ENCODE measurements at regions not wholly inside any gene's neighbourhood (a gene's known extent, or its start where the extent isn't known, plus 50 kb on each side); places are given as distances from the start of the nearest gene placed in this dataset.

- no peak for DNase-seq
Measured at GRCh38 chr11:115931548-115932083, 427.4 kb upstream of the CADM1 start.

DNA sequence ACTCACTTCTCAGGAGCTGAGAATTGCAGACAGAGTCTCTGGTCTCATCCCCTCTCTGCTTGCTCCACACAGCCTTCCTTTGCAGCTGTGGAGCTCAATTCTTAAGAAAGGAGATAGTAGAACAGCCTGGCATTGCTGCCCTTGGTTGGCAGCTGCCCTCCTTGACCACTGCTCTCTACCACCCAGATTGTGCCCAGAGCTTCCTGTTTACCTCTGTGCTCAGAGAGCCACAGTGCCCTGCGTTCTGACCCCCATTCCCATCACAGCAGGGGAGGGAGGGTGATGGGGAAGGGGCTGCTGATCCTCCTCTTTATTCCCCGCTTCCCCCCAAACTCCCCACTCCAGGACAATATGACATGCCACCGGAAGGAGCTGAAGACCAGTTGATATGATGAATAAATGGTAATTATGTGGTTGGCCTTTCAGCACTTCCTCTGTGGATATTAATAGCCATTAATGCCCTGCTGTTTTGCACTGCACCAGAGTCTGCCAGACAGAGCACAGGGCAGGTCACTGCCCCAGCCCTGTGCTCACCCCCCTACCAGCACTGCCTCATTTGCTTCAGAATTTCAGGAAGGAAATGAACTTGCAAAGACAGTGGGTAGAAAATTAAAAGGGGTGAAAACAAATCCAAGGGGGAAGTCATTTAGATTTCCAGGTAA is 426.8 kb upstream of the CADM1 start:
- no peak for DNase-seq

DNA sequence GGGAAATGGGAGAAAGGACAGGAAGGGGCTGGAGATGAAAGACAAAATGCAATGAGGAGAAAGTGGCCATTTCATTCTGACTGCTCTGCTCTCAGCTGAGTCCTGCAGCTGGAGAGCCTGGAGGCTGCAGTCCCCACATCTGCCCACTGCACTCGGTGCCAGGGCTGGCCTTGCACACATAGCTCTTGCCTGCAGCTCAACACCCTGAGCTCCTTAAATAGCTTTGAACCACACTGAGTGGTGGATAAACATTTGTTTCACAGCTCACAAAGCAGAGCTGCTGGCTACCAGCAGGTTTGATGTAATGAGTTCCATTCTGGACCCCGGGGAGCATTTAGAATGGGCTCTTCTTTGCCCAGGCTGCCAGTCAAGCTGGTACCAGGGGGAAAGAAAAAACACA is 426.1 kb upstream of the CADM1 start:
- no peak for DNase-seq

GRCh38 chr11:115929618-115930129 is 425.5 kb upstream of the CADM1 start:
- no peak for DNase-seq

GRCh38 chr11:115928811-115929210 is 424.6 kb upstream of the CADM1 start:
- DNase-seq = no peak

GRCh38 chr11:115927823-115928329 is 423.7 kb upstream of the CADM1 start:
- no peak for DNase-seq

DNA sequence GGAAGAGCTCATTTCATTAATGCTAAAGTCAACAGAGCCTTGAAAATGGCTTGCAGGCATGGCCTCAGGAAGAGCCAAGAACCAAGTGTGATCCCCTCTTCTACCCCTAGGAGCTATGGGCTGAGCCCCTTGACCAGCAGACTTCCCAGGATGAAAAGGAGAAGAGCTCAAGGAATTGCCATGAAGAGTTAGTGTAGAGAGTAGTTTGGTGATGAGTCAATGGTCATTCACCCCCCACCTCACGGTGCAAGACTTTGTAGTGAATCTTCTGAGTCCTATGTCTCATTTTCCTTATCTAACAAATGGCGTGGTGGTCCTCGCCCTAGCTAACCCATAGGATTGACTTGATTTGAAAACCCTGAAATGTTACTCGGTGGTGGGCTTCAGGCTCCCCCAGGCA is 422.4 kb upstream of the CADM1 start:
- no peak for DNase-seq

GRCh38 chr11:115926138-115926537 is 421.9 kb upstream of the CADM1 start:
- DNase-seq = no peak

DNA sequence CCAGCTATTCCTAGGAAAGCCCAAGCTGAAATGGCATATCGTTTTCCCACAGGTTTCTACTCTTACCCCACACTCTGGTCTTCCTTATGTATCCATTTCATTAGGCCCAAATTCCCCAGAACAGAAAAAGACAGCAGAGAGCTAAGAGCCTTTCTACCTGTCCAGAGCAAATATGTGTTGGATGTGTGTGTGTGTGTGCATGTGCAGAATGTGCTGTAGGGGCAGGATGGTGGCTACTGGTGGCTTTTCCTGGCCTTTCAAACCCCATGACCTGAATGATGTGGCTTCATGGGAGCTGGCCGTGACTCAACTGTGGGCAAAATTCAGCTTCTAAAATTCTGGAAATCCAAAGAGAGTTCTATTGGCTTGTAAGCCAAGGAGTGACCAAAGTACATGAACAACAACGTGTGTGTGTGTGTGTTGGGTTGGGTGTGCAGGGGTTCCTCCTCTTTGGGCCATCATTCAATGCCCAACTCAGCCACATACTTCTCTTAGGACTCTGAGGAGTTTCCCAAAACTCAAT is 421.4 kb upstream of the CADM1 start:
- no peak for DNase-seq

DNA sequence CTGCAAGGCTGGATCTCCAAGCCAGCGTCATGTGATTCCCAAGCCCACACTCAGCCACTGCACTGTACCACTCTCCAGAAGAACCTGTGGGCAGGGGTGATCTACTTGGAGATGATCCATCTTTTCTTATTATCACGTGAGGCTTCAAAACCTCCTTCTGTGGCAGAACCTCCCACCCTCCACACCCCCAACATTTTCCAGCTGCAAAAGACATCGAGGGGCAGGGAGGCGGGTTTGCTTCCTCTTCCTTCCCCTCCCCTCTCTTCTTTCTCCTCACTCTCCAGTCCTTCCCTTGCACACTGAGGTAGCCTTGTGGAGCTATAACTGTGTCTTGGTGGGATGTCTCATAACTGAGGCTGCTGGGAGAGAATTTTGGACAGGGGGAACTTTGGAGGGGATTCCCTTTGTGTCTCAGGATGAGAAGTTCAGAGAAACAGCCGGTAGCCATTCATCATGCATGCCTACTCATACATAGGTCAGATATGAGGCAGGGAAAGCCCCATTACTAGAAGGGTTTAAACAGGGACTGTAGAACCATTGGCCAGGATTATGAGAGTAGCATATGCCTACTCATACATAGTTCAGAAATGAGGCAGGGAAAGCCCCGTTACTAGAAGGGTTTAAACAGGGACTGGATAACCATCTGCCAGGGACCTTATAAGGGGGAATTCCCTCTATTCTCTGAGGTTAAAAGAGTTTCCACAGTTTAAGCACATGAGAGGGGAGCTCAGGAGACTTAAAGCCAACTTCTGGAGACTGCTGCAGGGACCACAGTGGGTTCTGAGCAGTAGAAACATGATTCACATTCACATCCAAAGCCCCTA is 420.7 kb upstream of the CADM1 start:
- DNase-seq = no peak

GRCh38 chr11:115922876-115923275 is 418.7 kb upstream of the CADM1 start:
- DNase-seq = no peak

DNA sequence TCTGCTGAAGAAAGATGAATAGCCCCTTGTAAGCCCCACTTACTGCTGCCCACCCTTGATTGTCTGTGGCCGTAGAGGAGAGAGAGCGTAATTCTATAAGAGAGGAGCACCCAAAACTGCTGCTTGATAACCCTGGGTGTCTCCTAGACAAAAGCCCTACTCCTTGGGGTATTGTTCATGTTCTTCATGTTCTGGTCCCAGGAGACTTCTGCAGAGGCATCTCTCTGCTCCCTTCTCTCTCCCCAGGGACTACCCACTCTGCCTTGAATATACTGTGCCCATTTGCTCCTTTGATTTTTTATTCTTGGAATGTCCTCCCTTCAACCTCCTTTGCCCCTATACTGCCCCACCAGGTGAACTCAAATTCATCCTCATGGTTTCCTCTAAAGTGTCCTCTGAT is 417.8 kb upstream of the CADM1 start:
- no peak for DNase-seq

GRCh38 chr11:115921540-115921939 is 417.3 kb upstream of the CADM1 start:
- DNase-seq = no peak

DNA sequence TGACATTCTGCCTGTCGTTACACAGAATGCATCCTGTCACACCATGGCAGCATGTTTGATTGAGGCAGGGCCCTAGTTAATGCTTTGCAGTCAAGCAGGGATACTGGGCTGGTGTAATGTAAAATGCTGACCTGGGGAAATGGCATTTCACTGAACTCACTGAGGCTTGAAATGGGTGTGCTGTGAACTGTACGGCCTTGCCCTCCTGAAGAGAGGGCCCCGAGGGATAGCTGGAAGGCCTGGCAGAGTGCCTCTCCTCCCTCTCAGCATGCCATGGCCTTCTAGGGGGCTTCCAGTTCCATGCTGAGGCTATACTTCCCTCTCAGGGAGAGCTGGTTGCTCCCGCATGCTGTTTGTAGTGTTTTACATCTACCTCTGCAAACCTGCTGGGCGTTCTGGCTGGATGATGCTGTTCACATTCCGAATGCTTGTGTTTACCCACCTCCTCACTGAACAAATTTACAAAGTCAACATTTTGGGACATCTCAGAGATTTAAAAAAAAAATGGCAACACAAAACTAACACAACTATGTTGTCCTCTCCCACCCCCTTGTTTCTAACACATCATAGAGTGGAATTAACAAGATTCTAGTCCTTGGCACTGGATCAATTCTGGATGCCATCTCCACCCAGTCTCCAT is 416.7 kb upstream of the CADM1 start:
- no peak for DNase-seq

DNA sequence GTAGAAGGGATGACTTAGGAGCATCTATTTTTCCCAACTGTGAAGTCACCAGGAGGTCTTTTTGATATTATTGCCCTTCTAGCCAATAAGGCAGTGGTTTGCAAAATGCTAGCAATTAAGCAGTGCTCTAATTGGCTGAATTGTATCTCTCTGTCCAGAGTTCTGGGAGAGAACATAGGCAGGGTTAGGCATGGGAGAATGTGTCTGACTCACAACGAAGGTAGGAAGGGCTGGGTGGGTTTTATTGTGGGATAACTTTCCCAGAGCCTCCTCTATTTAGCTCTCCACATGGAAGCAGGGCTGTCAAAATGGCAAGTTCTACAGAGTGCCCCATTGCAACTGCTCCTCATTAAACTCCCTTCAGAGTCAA is 415.9 kb upstream of the CADM1 start:
- DNase-seq = no peak

DNA sequence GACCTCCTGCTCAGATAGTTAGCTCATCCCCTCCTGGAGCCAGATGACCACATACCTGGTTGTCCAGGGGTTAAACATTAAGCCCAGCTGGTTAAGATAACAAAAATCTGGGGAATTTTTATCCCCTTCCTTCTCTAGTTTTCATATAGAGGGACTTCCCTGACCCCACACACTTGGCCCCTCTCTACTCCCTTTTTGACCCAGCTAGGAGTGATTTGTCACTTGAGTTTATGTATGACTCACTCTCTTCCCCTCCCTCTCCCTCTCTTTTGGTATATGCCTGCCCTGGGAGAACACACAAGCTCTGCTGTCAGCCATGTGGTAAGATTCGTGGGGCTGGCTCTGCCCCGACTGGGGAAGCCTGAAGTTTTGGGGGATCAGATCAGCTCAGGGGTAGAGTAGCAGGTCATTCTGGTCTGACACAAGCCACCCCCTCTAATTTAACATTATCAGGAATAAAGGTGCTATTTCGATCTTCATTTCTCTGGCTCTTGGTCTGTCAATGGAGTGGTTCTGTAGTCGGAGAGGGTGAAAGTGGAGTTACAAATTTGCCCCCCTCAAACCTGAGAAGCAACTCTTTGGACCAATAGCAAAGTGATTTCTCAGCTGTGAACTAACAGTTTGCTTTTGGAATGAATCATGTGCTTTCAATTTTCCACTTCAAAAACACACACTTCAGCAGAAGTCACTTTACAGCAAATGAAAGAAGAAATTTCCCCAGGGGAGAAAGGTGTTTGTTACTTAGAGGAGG is 415.3 kb upstream of the CADM1 start:
- DNase-seq = no peak

DNA sequence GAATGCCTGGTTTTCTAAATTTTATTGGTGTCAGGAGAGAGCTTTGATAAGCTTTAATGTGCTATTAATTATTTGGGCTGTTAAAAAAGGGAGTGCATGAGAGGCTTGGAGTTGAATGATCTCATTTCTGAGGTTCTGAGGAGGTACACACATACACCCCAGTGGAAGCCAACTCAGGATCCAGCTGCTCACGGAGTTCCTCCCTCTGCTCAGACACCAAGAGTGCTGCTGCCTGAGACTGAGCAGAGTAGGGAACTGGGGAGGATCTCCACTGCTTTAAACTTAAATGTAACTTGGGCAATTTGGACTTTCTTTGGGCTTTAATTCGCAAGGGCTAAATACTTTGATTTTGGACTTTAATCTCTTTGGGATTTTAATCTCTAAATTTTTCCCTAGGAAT is 414.4 kb upstream of the CADM1 start:
- DNase-seq = no peak

DNA sequence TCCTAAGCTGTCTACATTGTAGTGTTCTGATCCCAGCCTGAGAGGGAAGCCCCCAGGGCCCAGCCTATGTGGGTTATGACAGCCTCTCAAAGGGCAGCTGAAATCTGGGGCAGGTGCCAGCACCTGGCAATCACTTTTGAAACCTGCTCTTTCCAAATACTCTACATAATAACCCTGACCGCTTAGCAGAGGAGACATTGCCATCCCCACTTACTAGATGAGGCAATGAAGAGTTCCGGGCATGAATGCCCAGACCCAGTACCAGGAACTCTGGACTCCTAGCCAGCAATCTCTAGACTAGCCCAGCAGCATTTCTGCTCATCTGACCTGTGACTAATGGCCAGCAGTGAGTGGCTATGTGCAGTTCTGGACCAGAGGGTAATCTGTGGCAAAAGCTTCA is 412.4 kb upstream of the CADM1 start:
- no peak for DNase-seq

- DNase-seq = no peak
Measured at GRCh38 chr11:115912484-115912945, 408.3 kb upstream of the CADM1 start.

DNA sequence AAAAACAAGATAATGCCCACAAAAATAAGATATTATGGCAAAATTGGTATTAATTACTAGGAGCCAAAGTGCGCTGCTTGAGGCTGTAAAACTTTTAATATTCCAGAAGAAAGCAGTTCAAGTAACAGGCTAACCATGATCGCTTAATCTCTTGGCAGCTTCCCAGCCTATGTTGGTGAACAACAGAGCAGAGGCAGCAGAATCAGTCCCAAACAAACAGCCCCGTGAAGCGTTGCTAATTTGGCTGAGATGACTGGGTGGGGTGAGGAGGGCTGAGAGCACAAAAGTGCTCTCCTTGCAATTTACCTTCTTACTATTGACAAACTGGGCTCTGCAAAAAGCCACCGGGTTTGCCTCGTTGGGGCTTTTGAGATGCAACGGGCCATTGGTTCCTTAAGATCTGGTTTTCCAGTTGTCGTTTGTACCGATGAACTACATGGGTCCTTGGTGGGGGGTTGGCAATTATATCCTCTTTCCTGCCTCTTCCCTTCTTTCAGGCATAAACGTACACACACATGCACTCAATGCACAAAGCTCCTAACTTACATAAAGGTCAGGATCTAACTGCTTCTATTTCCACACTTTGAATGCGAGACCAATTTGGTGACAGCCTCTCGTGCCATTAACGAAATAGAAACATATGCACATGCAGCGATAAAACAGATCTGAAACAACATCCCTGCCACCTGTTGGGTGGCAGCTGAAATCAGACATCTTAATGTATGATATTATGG is 407.6 kb upstream of the CADM1 start:
- DNase-seq = no peak

DNA sequence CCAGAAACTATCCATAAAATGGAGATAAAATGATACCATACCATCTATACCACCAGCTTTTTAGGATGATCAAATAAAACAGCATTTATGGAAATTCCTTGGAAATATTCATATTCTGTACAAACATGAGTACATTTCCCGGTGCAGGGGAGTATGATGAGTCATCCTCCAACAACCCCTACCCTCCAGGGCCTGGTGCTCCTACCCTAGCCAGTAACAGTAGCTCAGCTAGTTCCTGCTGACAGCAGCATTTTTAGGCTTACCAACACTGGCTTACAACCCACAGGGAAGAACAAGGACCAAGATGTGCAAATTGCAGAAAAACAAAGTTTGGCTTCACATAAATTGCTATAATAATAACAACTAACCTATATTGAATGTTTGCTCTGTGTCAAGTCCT is 406.2 kb upstream of the CADM1 start:
- DNase-seq = no peak

GRCh38 chr11:115906171-115906570 is 402.0 kb upstream of the CADM1 start:
- DNase-seq = no peak
